Colonic mucosa (tissue), 4 donors: ENCODE measurements at regions not wholly inside any gene's neighbourhood (a gene's known extent, or its start where the extent isn't known, plus 50 kb on each side); places are given as distances from the start of the nearest gene placed in this dataset.
"Not testable (repeated sequence)": the region's sequence is repeated elsewhere in the genome, so short reads cannot be mapped to it uniquely, and the experiment has no call there.

Experiments
- DNase-seq: peaks from one replicate; pipeline ENCODE4 v3.0.0-alpha.2; 2020
- H3K27ac ChIP-seq: fragments of 200-600 bp; one replicate; pipeline ENCODE4 v1.8.0; 2021
- H3K27me3 ChIP-seq: fragments of 200-600 bp; one replicate; pipeline ENCODE4 v1.8.0; 2021
- H3K36me3 ChIP-seq: fragments of 200-600 bp; one replicate; pipeline ENCODE4 v1.8.0; 2021
- H3K4me1 ChIP-seq: fragments of 200-600 bp; one replicate; pipeline ENCODE4 v1.8.0; 2021; ENCODE audit warnings: mild to moderate bottlenecking
- H3K4me3 ChIP-seq: fragments of 200-600 bp; one replicate; pipeline ENCODE4 v1.8.0; 2021
- H3K9ac ChIP-seq, 2 donors: one replicate each; pipeline ENCODE4 v1.7.0; 2013; ENCODE audit warnings: control low read depth in 2 of 2, low read depth in 2 of 2, low read length in 2 of 2
- H3K9me3 ChIP-seq: fragments of 200-600 bp; one replicate; pipeline ENCODE4 v1.8.0; 2021
- CTCF ChIP-seq: fragments of 200-600 bp; IDR thresholded peaks from one replicate; pipeline ENCODE4 v1.8.0; 2022; ENCODE audit warnings: antibody characterized with exemption, mild to moderate bottlenecking
- intact Hi-C: fragments of 100-400 bp; cut with DNase I; formaldehyde crosslinking; loops from one replicate; pipeline ENCODE4 v1.14.1; 2022
- donor health status: healthy.
- donor health status: DM: no; HTN: no; CAD: no.
- donor health status: DM: no; HTN: no; CAD: no.

- intact Hi-C loops, result no loop called here
- no peak overlapping the region for H3K9ac ChIP-seq
- H3K9me3 ChIP-seq, result no peaks in the 10 kb centered on the region
- H3K27me3 ChIP-seq, result no peaks in the 10 kb centered on the region
- no peak overlapping the region for H3K27ac ChIP-seq
- H3K36me3 ChIP-seq, result no peaks in the 10 kb centered on the region
- no peak for TF ChIP-seq CTCF
- no peak for DNase-seq
- no peak overlapping the region for H3K4me3 ChIP-seq
- H3K4me1 ChIP-seq, result no peaks in the 10 kb centered on the region
Measured at GRCh38 chr16:9160551-9160911, 69.1 kb downstream of the HAPSTR1 start.

GRCh38 chr16:9165681-9166080 is 74.2 kb downstream of the HAPSTR1 start:
- no peaks in the 10 kb centered on the region for H3K27me3 ChIP-seq
- no peaks in the 10 kb centered on the region for H3K4me1 ChIP-seq
- no peaks in the 10 kb centered on the region for H3K9me3 ChIP-seq
- TF ChIP-seq CTCF, result no peak
- no peak overlapping the region for H3K9ac ChIP-seq
- intact Hi-C loops, result no loop called here
- no peak overlapping the region for H3K27ac ChIP-seq
- H3K4me3 ChIP-seq, result no peak overlapping the region
- H3K36me3 ChIP-seq, result no peaks in the 10 kb centered on the region
- DNase-seq, result no peak

DNA sequence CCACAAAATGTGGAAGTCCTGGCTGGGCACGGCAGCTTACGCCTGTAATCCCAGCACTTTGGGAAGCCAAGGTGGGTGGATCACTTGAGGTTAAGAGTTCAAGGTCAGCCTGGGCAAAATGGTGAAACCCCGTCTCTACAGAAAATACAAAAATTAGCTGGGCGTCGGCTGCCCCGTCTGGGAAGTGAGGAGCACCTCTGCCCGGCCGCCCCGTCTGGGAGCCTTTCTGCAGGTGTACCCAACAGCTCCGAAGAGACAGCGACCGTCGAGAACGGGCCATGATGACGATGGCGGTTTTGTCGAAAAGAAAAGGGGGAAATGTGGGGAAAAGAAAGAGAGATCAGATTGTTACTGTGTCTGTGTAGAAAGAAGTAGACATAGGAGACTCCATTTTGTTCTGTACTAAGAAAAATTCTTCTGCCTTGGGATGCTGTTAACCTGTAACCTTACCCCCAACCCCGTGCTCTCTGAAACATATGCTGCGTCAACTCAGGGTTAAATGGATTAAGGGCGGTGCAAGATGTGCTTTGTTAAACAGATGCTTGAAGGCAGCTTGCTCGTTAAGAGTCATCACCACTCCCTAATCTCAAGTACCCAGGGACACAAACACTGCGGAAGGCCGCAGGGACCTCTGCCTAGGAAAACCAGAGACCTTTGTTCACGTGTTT is 75.0 kb downstream of the HAPSTR1 start:
- intact Hi-C loops, result not testable (repeated sequence)

DNA sequence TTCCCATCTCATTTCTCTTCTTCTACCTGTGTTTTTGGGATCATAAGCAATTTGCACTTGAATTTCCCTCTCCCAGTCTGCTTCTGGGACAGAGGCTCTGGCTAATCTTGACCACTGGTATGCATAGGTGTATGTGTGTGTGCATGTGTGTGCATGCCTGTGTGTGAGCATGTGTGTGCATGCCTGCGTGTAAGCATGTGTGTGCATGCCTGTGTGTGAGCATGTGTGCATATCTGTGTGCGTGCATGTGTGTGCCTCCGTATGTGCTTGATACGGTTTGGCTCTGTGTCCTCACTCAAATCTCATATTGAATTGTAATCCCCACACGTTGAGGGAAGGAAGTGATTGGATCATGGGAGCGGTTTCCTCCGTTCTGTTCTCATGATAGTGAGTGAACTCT is 77.7 kb downstream of the HAPSTR1 start:
- intact Hi-C loops, result no loop called here
- no peak overlapping the region for H3K4me3 ChIP-seq
- H3K9ac ChIP-seq, result no peak overlapping the region
- TF ChIP-seq CTCF, result no peak
- no peak for DNase-seq
- H3K27ac ChIP-seq, result no peak overlapping the region
- H3K36me3 ChIP-seq, result no peaks in the 10 kb centered on the region
- no peaks in the 10 kb centered on the region for H3K9me3 ChIP-seq
- no peaks in the 10 kb centered on the region for H3K27me3 ChIP-seq
- no peaks in the 10 kb centered on the region for H3K4me1 ChIP-seq

More for the DNA sequence above, 75.0 kb downstream of the HAPSTR1 start:
- DNase-seq, H3K4me1 ChIP-seq, H3K4me3 ChIP-seq, H3K36me3 ChIP-seq, H3K9me3 ChIP-seq, H3K27me3 ChIP-seq, H3K27ac ChIP-seq, H3K9ac ChIP-seq: not testable (repeated sequence)

DNA sequence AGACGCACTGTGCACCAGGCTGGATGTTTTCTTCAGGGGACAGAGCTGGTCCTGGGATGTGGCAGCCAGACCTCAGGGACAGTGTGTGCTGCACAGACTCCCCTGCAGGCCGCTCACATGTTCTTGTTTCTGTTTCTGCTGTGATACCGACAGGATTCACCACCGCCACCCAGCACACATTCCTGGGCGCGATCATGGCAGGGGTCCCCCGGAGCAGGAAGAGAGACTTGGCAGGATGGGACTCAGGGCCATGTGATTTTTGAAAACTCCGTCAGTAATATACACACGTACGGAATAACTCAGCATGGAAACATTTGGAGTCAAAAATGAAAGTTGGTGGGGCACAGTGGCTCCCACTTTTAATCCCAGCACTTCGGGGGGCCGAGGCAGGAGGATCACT is 79.0 kb downstream of the HAPSTR1 start:
- no peak for TF ChIP-seq CTCF
- H3K27ac ChIP-seq, result no peak overlapping the region
- H3K9ac ChIP-seq, result no peak overlapping the region
- H3K36me3 ChIP-seq, result no peaks in the 10 kb centered on the region
- intact Hi-C loops, result no loop called here
- no peaks in the 10 kb centered on the region for H3K27me3 ChIP-seq
- no peaks in the 10 kb centered on the region for H3K4me1 ChIP-seq
- no peaks in the 10 kb centered on the region for H3K9me3 ChIP-seq
- no peak overlapping the region for H3K4me3 ChIP-seq
- DNase-seq, result no peak

- Histone ChIP-seq H3K36me3 (no peaks in the 10 kb centered on the region), H3K27ac (no peak overlapping the region), H3K9ac (no peak overlapping the region), H3K27me3 (no peaks in the 10 kb centered on the region), H3K4me3 (no peak overlapping the region), H3K9me3 (no peaks in the 10 kb centered on the region), H3K4me1 (no peaks in the 10 kb centered on the region)
- no peak for DNase-seq
- intact Hi-C loops, result no loop called here
- no peak for TF ChIP-seq CTCF
Measured at GRCh38 chr16:9176547-9177418, 85.3 kb downstream of the HAPSTR1 start.
